ENCODE measurements at regions not wholly inside any gene's neighbourhood (a gene's known extent, or its start where the extent isn't known, plus 50 kb on each side); places are given as distances from the start of the nearest gene placed in this dataset.
A peak's percentile ranks its signal among the peaks of the same experiment; 100 is the strongest.

GRCh38 chr11:69415411-69416142 lies 65.9 kb upstream of the LINC01488 start:
- no peak for DNase-seq

- DNase-seq, result no peak
These were observed 65.3 kb upstream of the LINC01488 start for GRCh38 chr11:69416143-69416515.

GRCh38 chr11:69416762-69417698 lies 64.4 kb upstream of the LINC01488 start:
- peak; percentile 43 for DNase-seq

GRCh38 chr11:69417699-69418085 lies 63.8 kb upstream of the LINC01488 start:
- no peak for DNase-seq

DNA sequence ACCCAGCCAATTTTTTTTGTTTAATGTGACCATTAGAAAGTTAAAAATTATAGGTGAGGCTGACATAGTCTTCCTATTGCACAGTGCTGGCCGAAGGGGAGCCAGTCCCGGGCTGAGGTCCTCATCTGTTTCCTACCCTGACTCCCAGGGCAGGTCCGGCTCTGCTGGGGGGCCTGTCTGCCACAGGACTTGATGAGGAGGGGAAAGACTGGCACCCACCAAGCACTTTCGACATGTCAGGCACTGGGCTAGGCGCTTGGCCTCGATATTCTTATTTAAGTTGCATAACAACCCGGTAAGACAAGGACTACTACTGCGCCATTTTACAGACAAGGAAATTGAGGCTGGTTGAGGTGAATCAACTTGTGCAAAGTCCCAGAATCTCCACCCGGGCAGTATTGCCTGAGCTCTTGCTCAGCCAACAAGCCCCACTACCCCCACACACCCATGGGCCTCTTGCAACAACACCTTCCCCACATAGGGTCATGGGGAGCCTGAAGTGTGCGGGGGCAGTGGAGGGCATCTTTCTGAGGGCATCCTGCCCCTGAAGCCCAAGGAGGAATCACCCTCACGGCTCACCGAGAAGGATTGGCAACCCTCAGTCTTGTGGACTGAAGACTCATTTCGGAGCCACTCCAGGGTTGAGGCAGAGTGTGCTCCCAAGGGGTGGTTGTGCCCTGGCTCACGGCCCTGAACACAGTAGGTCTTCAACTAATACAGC lies 62.7 kb upstream of the LINC01488 start:
- no peak for DNase-seq

- DNase-seq, result no peak
These were observed 61.6 kb upstream of the LINC01488 start for GRCh38 chr11:69419662-69420395.

- no peak for DNase-seq
These were observed 58.8 kb upstream of the LINC01488 start for GRCh38 chr11:69422645-69423044.

DNA sequence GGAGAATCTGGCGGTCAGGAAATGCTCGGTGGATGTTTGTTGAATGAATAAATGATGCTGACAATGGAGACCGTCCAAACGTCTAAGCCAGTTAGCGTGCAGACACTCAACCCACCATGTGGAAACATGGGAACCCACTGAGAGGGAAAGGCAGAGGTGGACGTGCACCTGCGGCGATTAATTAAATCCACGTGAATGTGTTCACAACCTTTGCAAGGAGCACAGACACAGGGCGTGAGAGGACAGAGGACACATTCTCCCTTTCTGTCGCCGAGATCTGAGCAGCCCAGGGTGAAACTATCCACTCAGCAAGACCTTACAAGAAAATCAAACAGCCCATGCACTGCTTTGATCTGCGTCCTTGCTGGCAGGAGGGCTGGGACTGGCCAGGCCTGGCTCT lies 58.3 kb upstream of the LINC01488 start:
- DNase-seq, result no peak

- DNase-seq, result no peak
These were observed 57.7 kb upstream of the LINC01488 start for GRCh38 chr11:69423611-69424385.

- no peak for DNase-seq
These were observed 56.7 kb upstream of the LINC01488 start for GRCh38 chr11:69424748-69425147.

- no peak for DNase-seq
These were observed 56.0 kb upstream of the LINC01488 start for GRCh38 chr11:69425444-69425843.

DNA sequence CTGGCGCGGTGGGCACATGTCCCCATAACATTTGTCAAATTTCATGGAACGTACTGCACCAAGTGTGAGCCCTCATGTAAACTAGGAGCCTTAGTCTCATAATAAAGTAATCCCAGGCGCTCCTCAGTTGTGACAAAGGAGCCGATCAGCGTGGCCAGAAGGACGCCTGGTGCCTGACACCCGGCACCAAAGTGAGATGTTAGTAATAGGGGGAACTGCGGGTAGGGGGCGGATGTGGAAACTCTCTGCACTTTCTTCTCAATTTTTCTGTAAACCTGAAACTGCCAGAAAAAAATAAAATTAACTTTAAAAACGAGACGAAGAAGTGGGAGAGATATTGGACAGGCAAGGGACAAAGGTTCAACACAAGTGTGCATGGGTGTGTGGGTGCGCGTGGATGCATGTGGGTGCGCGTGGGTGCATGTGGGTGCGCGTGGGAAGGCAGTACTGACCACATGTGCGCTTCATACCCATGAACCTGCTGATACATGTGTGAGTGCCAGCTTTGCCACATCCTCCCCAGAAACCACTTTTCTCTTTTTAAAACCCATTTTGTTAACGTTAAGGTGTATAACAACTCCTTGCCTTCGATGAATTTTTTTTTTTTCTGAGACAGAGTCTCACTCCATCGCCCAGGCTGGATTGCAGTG lies 55.4 kb upstream of the LINC01488 start:
- DNase-seq, result no peak

DNA sequence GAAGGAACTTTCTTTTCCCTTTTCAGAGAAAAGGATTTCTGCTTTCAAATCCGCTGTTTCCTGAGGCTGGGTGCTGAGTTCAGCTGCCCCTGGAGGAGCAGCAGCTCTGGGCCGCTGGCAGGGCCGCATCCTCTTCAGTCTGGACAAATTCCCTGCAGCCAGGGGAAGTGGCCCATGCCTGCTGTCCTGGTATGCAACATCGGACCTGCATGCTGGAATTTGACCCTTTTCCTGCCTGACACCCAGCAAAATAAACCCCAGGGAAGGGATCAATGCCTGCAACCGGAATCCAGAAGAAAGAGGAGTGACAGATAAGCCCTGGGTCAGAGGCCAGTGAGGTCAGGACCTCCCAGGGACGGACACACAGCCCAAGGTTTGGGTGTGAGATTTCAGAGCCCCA lies 54.1 kb upstream of the LINC01488 start:
- DNase-seq, result no peak

DNA sequence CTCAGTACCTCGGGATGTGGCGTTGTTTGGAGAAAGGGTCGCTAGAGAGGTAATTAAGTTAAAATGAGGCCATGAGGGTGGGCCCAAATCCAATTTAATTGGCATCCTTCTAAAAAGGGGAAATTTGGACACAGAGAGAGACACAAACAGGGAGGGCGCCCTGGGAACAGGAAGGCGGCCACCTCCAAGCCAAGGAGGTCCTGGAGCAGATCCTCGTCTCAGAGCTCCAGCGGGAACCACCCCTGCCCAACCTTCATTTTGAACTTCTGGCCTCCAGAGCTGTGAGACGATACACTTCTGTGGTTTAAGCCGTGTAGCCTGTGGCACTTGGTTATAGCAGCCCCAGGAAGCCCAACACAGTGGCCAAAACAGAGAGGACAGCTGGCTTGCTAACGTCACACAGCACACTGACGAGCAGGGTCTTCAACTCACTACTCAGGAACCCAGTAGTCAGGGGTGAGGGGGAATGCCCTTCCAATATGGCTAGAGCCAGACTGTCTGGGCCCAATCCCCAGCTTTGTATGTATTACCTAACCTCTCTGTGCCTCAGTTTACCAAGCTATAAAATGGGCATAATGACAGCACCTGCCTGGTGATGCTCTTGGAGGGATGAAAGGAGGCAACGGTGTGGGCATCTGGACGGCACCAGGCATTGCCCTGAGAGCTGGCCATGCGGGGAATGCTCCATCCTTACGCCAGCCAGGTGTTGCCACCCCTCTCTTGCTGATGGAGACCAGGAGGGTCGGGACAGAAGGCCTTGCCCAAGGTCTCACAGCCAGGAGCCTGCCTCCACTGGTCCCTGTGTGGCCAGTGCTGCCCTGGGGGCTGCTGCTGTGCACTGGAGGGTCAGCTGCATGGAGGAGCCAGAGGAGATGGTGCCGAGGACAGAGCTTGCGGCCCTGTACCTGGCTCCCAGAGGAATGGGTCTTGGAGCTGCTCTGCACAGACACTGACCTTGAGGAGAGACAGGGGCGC lies 53.3 kb upstream of the LINC01488 start:
- DNase-seq, result no peak

DNA sequence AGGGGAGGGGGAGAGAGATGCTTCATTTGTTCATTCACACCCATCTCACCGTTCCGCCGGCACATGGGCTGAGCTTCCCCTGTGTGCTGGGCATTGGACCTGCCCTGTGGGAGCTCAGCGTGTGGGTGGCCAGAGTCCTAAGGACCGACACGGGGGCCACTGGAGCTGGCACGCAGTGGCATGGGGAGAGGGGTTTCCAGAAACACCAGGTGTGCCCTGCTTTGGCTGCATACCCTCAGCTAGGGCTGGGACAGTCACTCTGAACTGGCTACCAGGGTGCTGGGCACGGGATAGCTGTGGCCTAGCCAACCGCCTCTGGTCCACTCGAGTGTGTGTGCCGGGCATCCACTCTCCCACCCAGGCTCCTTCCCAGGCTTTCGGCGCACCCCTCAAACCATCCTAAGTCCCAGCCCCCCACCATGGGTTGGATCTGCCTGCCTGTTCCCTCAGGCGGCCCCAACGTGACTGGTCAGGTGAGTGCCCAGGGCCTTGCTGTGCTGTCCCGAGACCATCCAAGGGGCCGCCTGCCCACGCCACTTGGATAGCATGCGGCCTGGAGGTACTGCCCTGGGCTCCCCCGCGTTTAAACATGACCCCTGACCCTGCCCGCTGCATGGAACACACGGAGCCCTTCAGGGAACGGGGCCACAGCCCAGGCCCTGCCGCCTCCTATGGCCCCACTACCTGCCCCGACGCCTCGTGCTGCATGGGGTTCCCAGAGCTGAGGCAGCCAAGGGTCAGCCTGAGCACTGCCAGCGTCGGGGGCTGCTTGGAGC lies 51.6 kb upstream of the LINC01488 start:
- DNase-seq, result no peak

GRCh38 chr11:69430566-69430965 lies 50.9 kb upstream of the LINC01488 start:
- no peak for DNase-seq

- no peak for DNase-seq
These were observed 50.3 kb upstream of the LINC01488 start for GRCh38 chr11:69431136-69431535.

All from hindlimb muscle (tissue), 1 donor.